ENCODE measurements at regions not wholly inside any gene's neighbourhood (a gene's known extent, or its start where the extent isn't known, plus 50 kb on each side); places are given as distances from the start of the nearest gene placed in this dataset.

DNA sequence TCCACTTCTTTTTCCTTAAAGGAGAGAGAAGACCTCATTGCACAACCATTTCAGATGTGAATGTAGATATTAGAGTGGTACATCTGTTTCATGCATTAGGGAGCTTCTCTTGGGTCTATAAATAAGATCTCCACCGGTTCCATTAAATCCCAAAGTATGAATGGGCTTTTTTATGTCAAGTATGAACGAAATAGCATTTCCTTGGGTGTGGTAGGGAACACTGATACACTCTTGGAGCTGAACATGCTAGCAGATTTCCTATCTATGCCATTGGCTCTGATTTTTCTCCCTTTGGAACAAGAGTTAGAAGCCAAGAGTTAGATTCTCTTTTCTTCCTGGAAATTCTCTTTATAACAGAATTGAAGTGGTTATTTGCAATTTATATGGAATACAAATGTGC is 245.6 kb upstream of the ADAMTS5 start:
- Histone ChIP-seq H2AFZ (ENCODE audit: low read depth, low read length) (no peak overlapping the region), H3K9ac (replicated peaks; ENCODE audit: extremely low read depth, insufficient read depth, low read length) (no peak overlapping the region), H3K36me3 (ENCODE audit: control insufficient read depth in 2 of 2, extremely low read depth in 1 of 2, insufficient read depth in 2 of 2, low read length in 2 of 2) (no peaks in the 10 kb centered on the region), H3K4me1 (ENCODE audit: control insufficient read depth, extremely low read depth, insufficient read depth, low read length) (no peaks in the 10 kb centered on the region), H3K9me3 (replicated peaks; ENCODE audit: control insufficient read depth, insufficient read depth, low read length) (no peaks in the 10 kb centered on the region), H3K79me2 (ENCODE audit: control insufficient read depth, insufficient read depth, low read length) (no peaks in the 10 kb centered on the region), H3K27me3 (ENCODE audit: control insufficient read depth in 2 of 2, insufficient read depth in 2 of 2, low read length in 2 of 2) (no peaks in the 10 kb centered on the region), H3K27ac (ENCODE audit: insufficient read depth, low read depth, low read length) (no peak overlapping the region), H4K20me1 (replicated peaks; ENCODE audit: control insufficient read depth, extremely low read depth, insufficient read depth, low read length) (no peaks in the 10 kb centered on the region), H3K4me2 (ENCODE audit: insufficient read depth, low read length) (no peak overlapping the region), H3K9me1 (replicated peaks; ENCODE audit: control insufficient read depth, extremely low read depth, insufficient read depth, low read length) (no peaks in the 10 kb centered on the region), H3K4me3 (replicated peaks in 1 of 3; ENCODE audit: insufficient read depth in 1 of 3, low read depth in 1 of 3, low read length in 3 of 3) (no peak overlapping the region)
- DNase-seq (ENCODE audit: low read depth, low spot score) (no peak), FAIRE-seq (no peak)
- BruUV-seq (replicated peaks) = no TSS peak
- POLR2A ChIA-PET = no interaction called here
- intact Hi-C loops (cut with micrococcal nuclease) (loop anchor here (10.0 kb wide), 1 partner anchor 1632 kb away; no protein-coding TSS in a partner anchor), dilution Hi-C loops (cut with MboI; ENCODE audit: extremely low pct_ligation_motif_present, low sequenced_read_pairs) (no loop called here)
- TF ChIP-seq FOS (IDR thresholded peaks at IDR 0.05; ENCODE audit: borderline replicate concordance, insufficient read depth, low read length) (no peak), POLR2A (IDR thresholded peaks at IDR 0.05; ENCODE audit: low read depth, low read length) (no peak), GATA2 (IDR thresholded peaks at IDR 0.05; ENCODE audit: insufficient read depth, insufficient read length, low read depth, low read length) (no peak), POLR2AphosphoS5 (IDR thresholded peaks at IDR 0.05; ENCODE audit: insufficient read depth, low read depth, low read length) (no peak), MYC (IDR thresholded peaks at IDR 0.05; ENCODE audit: low read depth, low read length) (no peak), JUN (IDR thresholded peaks at IDR 0.05; ENCODE audit: borderline replicate concordance, insufficient read depth, insufficient read length, low read depth) (no peak), EZH2 (IDR thresholded peaks at IDR 0.05; ENCODE audit: borderline replicate concordance, low read depth, low read length, severe bottlenecking) (no peak)
- TF ChIP-seq, protein P1, sequence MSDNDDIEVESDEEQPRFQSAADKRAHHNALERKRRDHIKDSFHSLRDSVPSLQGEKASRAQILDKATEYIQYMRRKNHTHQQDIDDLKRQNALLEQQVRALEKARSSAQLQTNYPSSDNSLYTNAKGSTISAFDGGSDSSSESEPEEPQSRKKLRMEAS (IDR thresholded peaks at IDR 0.05; ENCODE audit: insufficient read depth, insufficient read length) = no peak
- CTCF ChIA-PET = interaction anchor here (1.1 to 1.3 kb wide), 2 partner anchors 9 to 158 kb away, joined by 3 read pairs; no protein-coding TSS in a partner anchor

DNA sequence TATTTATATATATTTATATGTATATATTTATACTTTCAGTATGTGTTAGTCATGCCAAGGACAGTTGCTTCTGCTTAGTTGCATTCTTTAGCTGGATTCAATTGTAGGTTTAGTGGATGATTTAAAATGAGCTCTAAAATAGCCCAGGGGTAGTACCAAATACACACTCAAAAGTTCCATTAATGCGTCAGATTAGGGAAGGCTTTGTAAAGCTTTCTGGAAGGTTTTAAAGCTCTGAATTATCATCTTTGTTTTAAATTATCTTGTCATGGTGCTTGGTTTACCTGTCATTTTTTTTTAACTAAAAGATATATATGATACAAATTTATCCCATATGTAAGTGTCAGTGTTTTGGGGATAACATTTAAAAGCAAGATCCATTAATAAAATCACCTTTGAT is 242.7 kb upstream of the ADAMTS5 start:
- POLR2A ChIA-PET = no interaction called here
- no peaks in the 10 kb centered on the region for H3K36me3 ChIP-seq (ENCODE audit: control insufficient read depth in 2 of 2, extremely low read depth in 1 of 2, insufficient read depth in 2 of 2, low read length in 2 of 2)
- CTCF ChIA-PET = no interaction called here
- H3K9ac ChIP-seq (replicated peaks; ENCODE audit: extremely low read depth, insufficient read depth, low read length) = no peak overlapping the region
- H3K4me2 ChIP-seq (ENCODE audit: insufficient read depth, low read length) = no peak overlapping the region
- H2AFZ ChIP-seq (ENCODE audit: low read depth, low read length) = no peak overlapping the region
- BruUV-seq (replicated peaks) = no TSS peak
- DNase-seq (ENCODE audit: low read depth, low spot score) = no peak
- H3K27me3 ChIP-seq (ENCODE audit: control insufficient read depth in 2 of 2, insufficient read depth in 2 of 2, low read length in 2 of 2) = no peaks in the 10 kb centered on the region
- dilution Hi-C loops (cut with MboI; ENCODE audit: extremely low pct_ligation_motif_present, low sequenced_read_pairs) (no loop called here), intact Hi-C loops (cut with micrococcal nuclease) (no loop called here)
- no peaks in the 10 kb centered on the region for H4K20me1 ChIP-seq (replicated peaks; ENCODE audit: control insufficient read depth, extremely low read depth, insufficient read depth, low read length)
- H3K4me1 ChIP-seq (ENCODE audit: control insufficient read depth, extremely low read depth, insufficient read depth, low read length) = no peaks in the 10 kb centered on the region
- no peaks in the 10 kb centered on the region for H3K9me1 ChIP-seq (replicated peaks; ENCODE audit: control insufficient read depth, extremely low read depth, insufficient read depth, low read length)
- no peak overlapping the region for H3K4me3 ChIP-seq (replicated peaks in 1 of 3; ENCODE audit: insufficient read depth in 1 of 3, low read depth in 1 of 3, low read length in 3 of 3)
- no peak for FAIRE-seq
- no peaks in the 10 kb centered on the region for H3K9me3 ChIP-seq (replicated peaks; ENCODE audit: control insufficient read depth, insufficient read depth, low read length)
- H3K79me2 ChIP-seq (ENCODE audit: control insufficient read depth, insufficient read depth, low read length) = no peaks in the 10 kb centered on the region
- no peak overlapping the region for H3K27ac ChIP-seq (ENCODE audit: insufficient read depth, low read depth, low read length)
- TF ChIP-seq FOS (IDR thresholded peaks at IDR 0.05; ENCODE audit: borderline replicate concordance, insufficient read depth, low read length) = no peak
- TF ChIP-seq POLR2AphosphoS5 (IDR thresholded peaks at IDR 0.05; ENCODE audit: insufficient read depth, low read depth, low read length) = no peak
- no peak for TF ChIP-seq EZH2 (IDR thresholded peaks at IDR 0.05; ENCODE audit: borderline replicate concordance, low read depth, low read length, severe bottlenecking)
- TF ChIP-seq MYC (IDR thresholded peaks at IDR 0.05; ENCODE audit: low read depth, low read length) = no peak
- TF ChIP-seq, protein P1 (IDR thresholded peaks at IDR 0.05; ENCODE audit: insufficient read depth, insufficient read length) = no peak
